SK-N-SH (cell line): ENCODE measurements at regions not wholly inside any gene's neighbourhood (a gene's known extent, or its start where the extent isn't known, plus 50 kb on each side); places are given as distances from the start of the nearest gene placed in this dataset.

Experiments
- CTCF ChIA-PET: fragments of 300-600, 350-600 bp; formaldehyde crosslinking; extraction: SDS; loops from one replicate; lab custom pipeline; 2021; lab: Yijun Ruan, JAX
- POLR2A ChIA-PET: fragments of 350-600 bp; sonication (Branson Sonifier 250); formaldehyde crosslinking; extraction: SDS; loops from one replicate; lab custom pipeline; 2020; ENCODE audit warnings: antibody characterized with exemption, inconsistent platforms; lab: Yijun Ruan, JAX
- DNase-seq: peaks from one replicate; pipeline ENCODE4 v3.0.0; 2012
- H2AFZ ChIP-seq: fragments of 200-600 bp; sonication (generic); 2 replicates; pipeline ENCODE4 v1.8.1; 2016; ENCODE audit warnings: antibody characterized with exemption, mild to moderate bottlenecking, low read depth
- H3F3A ChIP-seq: fragments of 200-600 bp; sonication (generic); replicated peaks from 2 replicates; pipeline ENCODE3; 2016; ENCODE audit warnings: antibody characterized with exemption, mild to moderate bottlenecking; ENCODE audit not compliant: insufficient read depth
- H3K27ac ChIP-seq, 2 experiments: fragments of 200-500 bp in 1 of 2; fragments of 200-600 bp in 1 of 2; sonication (Bioruptor generic) in 1 of 2; sonication (generic), shearing (Covaris generic) in 1 of 2; 2 replicates each; pipeline versions ENCODE4 v1.5.1 to v1.6.1; 2014 to 2016; ENCODE audit warnings: low read depth in 2 of 2, inconsistent platforms in 1 of 2, low read length in 1 of 2, mild to moderate bottlenecking in 1 of 2, mixed read lengths in 1 of 2
- H3K27me3 ChIP-seq: fragments of 200-600 bp; sonication (generic), shearing (Covaris generic); 2 replicates; pipeline ENCODE4 v1.6.1; 2016; ENCODE audit warnings: mixed run types; ENCODE audit not compliant: insufficient read depth
- H3K36me3 ChIP-seq, 2 experiments: fragments of 200-500 bp in 1 of 2; fragments of 200-600 bp in 1 of 2; sonication (Bioruptor generic) in 1 of 2; sonication (generic) in 1 of 2; replicated peaks in 1 of 2; 2 replicates each; pipeline versions ENCODE3 to v1.5.1; 2014 to 2016; ENCODE audit warnings: low read length in 1 of 2, mild to moderate bottlenecking in 1 of 2; ENCODE audit not compliant: insufficient read depth in 2 of 2, control insufficient read depth in 1 of 2
- H3K4me1 ChIP-seq, 2 experiments: fragments of 200-500 bp in 1 of 2; fragments of 200-600 bp in 1 of 2; sonication (Bioruptor generic) in 1 of 2; sonication (generic), shearing (Covaris generic) in 1 of 2; 2 replicates each; pipeline versions ENCODE4 v1.5.1 to v1.6.1; 2014 to 2016; ENCODE audit warnings: low read depth in 1 of 2, low read length in 1 of 2, mixed run types in 1 of 2; ENCODE audit not compliant: insufficient read depth in 2 of 2, control insufficient read depth in 1 of 2
- H3K4me2 ChIP-seq: fragments of 200-600 bp; sonication (generic), shearing (Covaris generic); 2 replicates; pipeline ENCODE4 v1.6.1; 2017; ENCODE audit warnings: mixed run types
- H3K4me3 ChIP-seq, 2 experiments: fragments of 200-500 bp in 1 of 2; fragments of 200-600 bp in 1 of 2; sonication (Bioruptor generic) in 1 of 2; sonication (generic), shearing (Covaris generic) in 1 of 2; 2 replicates each; pipeline versions ENCODE4 v1.5.1 to v1.8.1; 2014 to 2016; ENCODE audit warnings: low read depth in 2 of 2, inconsistent platforms in 1 of 2, low read length in 1 of 2, mild to moderate bottlenecking in 1 of 2, mixed read lengths in 1 of 2, moderate library complexity in 1 of 2
- H3K79me2 ChIP-seq: fragments of 200-600 bp; sonication (generic); 2 replicates; pipeline ENCODE4 v1.8.1; 2017; ENCODE audit warnings: mild to moderate bottlenecking; ENCODE audit not compliant: insufficient read depth
- H3K9ac ChIP-seq: fragments of 200-600 bp; sonication (generic); 2 replicates; pipeline ENCODE4 v1.6.1; 2017; ENCODE audit warnings: mixed run types
- H3K9me2 ChIP-seq: fragments of 200-600 bp; sonication (generic); 2 replicates; pipeline ENCODE4 v1.6.1; 2017; ENCODE audit warnings: mixed run types
- H3K9me3 ChIP-seq: fragments of 200-600 bp; sonication (generic); 2 replicates; pipeline ENCODE4 v1.6.1; 2017; ENCODE audit warnings: mixed run types, mild to moderate bottlenecking, moderate library complexity
- H4K20me1 ChIP-seq: fragments of 200-600 bp; sonication (generic); 2 replicates; pipeline ENCODE4 v1.6.1; 2017; ENCODE audit warnings: mild to moderate bottlenecking, mixed run types; ENCODE audit not compliant: insufficient read depth
- CHD2 ChIP-seq: fragments of 150-350 bp; IDR thresholded peaks from 2 replicates; pipeline ENCODE4 v1.6.1; 2018; ENCODE audit warnings: low read length; ENCODE audit not compliant: partially characterized antibody
- CTCF ChIP-seq: fragments of 200-600 bp; sonication (generic); IDR thresholded peaks from 2 replicates; pipeline ENCODE4 v1.6.1; 2017; ENCODE audit warnings: antibody characterized with exemption, mild to moderate bottlenecking, moderate library complexity
- EP300 ChIP-seq, 2 experiments: IDR thresholded peaks; 2 replicates each; pipeline versions ENCODE4 v1.4.0 to v1.6.1; 2012; ENCODE audit warnings: borderline replicate concordance in 1 of 2, low read depth in 1 of 2, low read length in 1 of 2
- EZH2phosphoT487 ChIP-seq: fragments of 200-600 bp; sonication (generic); IDR thresholded peaks from 2 replicates; pipeline ENCODE4 v1.6.1; 2017; ENCODE audit warnings: low read depth, mixed run types, mild to moderate bottlenecking, antibody characterized with exemption, moderate library complexity, borderline replicate concordance
- FOXM1 ChIP-seq: IDR thresholded peaks from 2 replicates; pipeline ENCODE4 v1.4.0; 2012; ENCODE audit warnings: low read depth, mild to moderate bottlenecking
- GABPA ChIP-seq: IDR thresholded peaks from 2 replicates; pipeline ENCODE4 v1.4.0; 2012; ENCODE audit warnings: low read depth, mild to moderate bottlenecking
- GATA2 ChIP-seq: sonication (generic); formaldehyde crosslinking; IDR thresholded peaks from 2 replicates; pipeline ENCODE4 v1.5.0; 2020; ENCODE audit warnings: mild to moderate bottlenecking, missing genetic modification reagents
- JUND ChIP-seq: IDR thresholded peaks from 2 replicates; pipeline ENCODE4 v1.4.0; 2012
- MEF2A ChIP-seq: IDR thresholded peaks from 2 replicates; pipeline ENCODE4 v1.4.0; 2012; ENCODE audit warnings: low read depth, borderline replicate concordance
- MXI1 ChIP-seq: IDR thresholded peaks from 2 replicates; pipeline ENCODE4 v1.6.1; 2012; ENCODE audit warnings: mild to moderate bottlenecking, low read depth, low read length, improper control_type of control experiment
- NFIC ChIP-seq: IDR thresholded peaks from 2 replicates; pipeline ENCODE4 v1.4.0; 2012; ENCODE audit warnings: borderline replicate concordance
- NRF1 ChIP-seq: IDR thresholded peaks from 2 replicates; pipeline ENCODE4 v1.6.1; 2012; ENCODE audit warnings: low read depth, mild to moderate bottlenecking, low read length
- PBX3 ChIP-seq: IDR thresholded peaks from 2 replicates; pipeline ENCODE4; 2012
- POLR2AphosphoS5 ChIP-seq: IDR thresholded peaks from 2 replicates; pipeline ENCODE4 v1.6.1; 2012; ENCODE audit warnings: low read depth, low read length
- SMC3 ChIP-seq: IDR thresholded peaks from 2 replicates; pipeline ENCODE4 v1.6.1; 2012; ENCODE audit warnings: low read depth, low read length, improper control_type of control experiment
- TCF12 ChIP-seq: IDR thresholded peaks from 2 replicates; pipeline ENCODE4 v1.4.0; 2012
- TEAD4 ChIP-seq: IDR thresholded peaks from 2 replicates; pipeline ENCODE4 v1.4.0; 2012; ENCODE audit warnings: mild to moderate bottlenecking, borderline replicate concordance; ENCODE audit not compliant: insufficient read depth
- USF1 ChIP-seq: IDR thresholded peaks from 2 replicates; pipeline ENCODE4 v1.4.0; 2012; ENCODE audit warnings: low read depth, borderline replicate concordance
- USF2 ChIP-seq: fragments of 150-350 bp; IDR thresholded peaks from 2 replicates; pipeline ENCODE4 v1.6.1; 2017; ENCODE audit warnings: antibody characterized with exemption, low read length, low read depth, borderline replicate concordance
- YY1 ChIP-seq: IDR thresholded peaks from 2 replicates; pipeline ENCODE4 v1.4.0; 2012; ENCODE audit warnings: low read depth, mild to moderate bottlenecking
- ZBTB33 ChIP-seq: IDR thresholded peaks from 2 replicates; pipeline ENCODE4 v1.4.0; 2012; ENCODE audit warnings: low read depth, borderline replicate concordance

GRCh38 chr4:32341342-32341741 lies 1621.2 kb downstream of the PCDH7 start (continued):
- no peak for TF ChIP-seq NRF1
- TF ChIP-seq MXI1: no peak
- TF ChIP-seq GABPA: no peak
- no peak for TF ChIP-seq MEF2A
- TF ChIP-seq YY1: no peak
- TF ChIP-seq CTCF: no peak
- no peak for TF ChIP-seq CHD2
- TF ChIP-seq GATA2 (CRISPR knock-in tag): no peak
- TF ChIP-seq, all 33 proteins: peak for 0

- Histone ChIP-seq H3K27ac (no peak overlapping the region), H3F3A (no peaks in the 10 kb centered on the region), H3K79me2 (no peaks in the 10 kb centered on the region), H3K4me1 (no peaks in the 10 kb centered on the region), H3K36me3 (no peaks in the 10 kb centered on the region), H3K4me2 (no peak overlapping the region), H3K4me3 (no peak overlapping the region), H3K27me3 (no peaks in the 10 kb centered on the region), H3K9me2 (no peaks in the 10 kb centered on the region), H3K9ac (no peak overlapping the region), H4K20me1 (no peaks in the 10 kb centered on the region), H2AFZ (no peak overlapping the region), H3K9me3 (no peaks in the 10 kb centered on the region)
- ChIA-PET CTCF (no interaction called here), POLR2A (no interaction called here)
- no peak for DNase-seq
- TF ChIP-seq GATA2 (CRISPR knock-in tag): no peak
- TF ChIP-seq TCF12: no peak
- no peak for TF ChIP-seq FOXM1
- TF ChIP-seq SMC3: no peak
- TF ChIP-seq MEF2A: no peak
- TF ChIP-seq USF1: no peak
- no peak for TF ChIP-seq ZBTB33
- TF ChIP-seq CHD2: no peak
- no peak for TF ChIP-seq TEAD4
- TF ChIP-seq JUND: no peak
- TF ChIP-seq CTCF: no peak
- TF ChIP-seq GABPA: no peak
- TF ChIP-seq EZH2phosphoT487: no peak
- TF ChIP-seq EP300 (IDR thresholded peaks at IDR 0.05; ENCODE audit: borderline replicate concordance in 1 of 2, low read depth in 1 of 2, low read length in 1 of 2): no peak
- no peak for TF ChIP-seq MXI1
- no peak for TF ChIP-seq NRF1
- TF ChIP-seq PBX3: no peak
- no peak for TF ChIP-seq NFIC
- no peak for TF ChIP-seq POLR2AphosphoS5
- TF ChIP-seq USF2: no peak
Observed at GRCh38 chr4:32342054-32342453, 1621.9 kb downstream of the PCDH7 start.
